ENCODE measurements at regions not wholly inside any gene's neighbourhood (a gene's known extent, or its start where the extent isn't known, plus 50 kb on each side); places are given as distances from the start of the nearest gene placed in this dataset.

- H3K27me3 ChIP-seq (ENCODE audit: control insufficient read depth, insufficient read depth, low read length), result no peaks in the 10 kb centered on the region
- no peaks in the 10 kb centered on the region for H3K36me3 ChIP-seq (ENCODE audit: insufficient read depth, low read length)
- peaks cover 8% of the 10 kb centered on the region for H3K4me1 ChIP-seq (ENCODE audit: control insufficient read depth, insufficient read depth, low read length)
- H3K4me3 ChIP-seq (ENCODE audit: low read length), result no peak overlapping the region
- no peak overlapping the region for H3K4me2 ChIP-seq (ENCODE audit: low read length)
- H3K9ac ChIP-seq (ENCODE audit: low read depth, low read length), result no peak overlapping the region
- H3K9me3 ChIP-seq (replicated peaks; ENCODE audit: low read length), result no peaks in the 10 kb centered on the region
These were observed 311.6 kb downstream of the FOXL1 start for GRCh38 chr16:86889974-86890373.

GRCh38 chr16:86891121-86891520 is 312.8 kb downstream of the FOXL1 start:
- no peak overlapping the region for H3K9ac ChIP-seq (ENCODE audit: low read depth, low read length)
- no peak overlapping the region for H3K4me2 ChIP-seq (ENCODE audit: low read length)
- no peaks in the 10 kb centered on the region for H3K9me3 ChIP-seq (replicated peaks; ENCODE audit: low read length)
- H3K27me3 ChIP-seq (ENCODE audit: control insufficient read depth, insufficient read depth, low read length), result no peaks in the 10 kb centered on the region
- peaks cover 8% of the 10 kb centered on the region for H3K4me1 ChIP-seq (ENCODE audit: control insufficient read depth, insufficient read depth, low read length)
- no peaks in the 10 kb centered on the region for H3K36me3 ChIP-seq (ENCODE audit: insufficient read depth, low read length)
- no peak overlapping the region for H3K4me3 ChIP-seq (ENCODE audit: low read length)

GRCh38 chr16:86891631-86892030 is 313.3 kb downstream of the FOXL1 start:
- peaks cover 8% of the 10 kb centered on the region for H3K4me1 ChIP-seq (ENCODE audit: control insufficient read depth, insufficient read depth, low read length)
- no peaks in the 10 kb centered on the region for H3K9me3 ChIP-seq (replicated peaks; ENCODE audit: low read length)
- no peak overlapping the region for H3K9ac ChIP-seq (ENCODE audit: low read depth, low read length)
- H3K36me3 ChIP-seq (ENCODE audit: insufficient read depth, low read length), result no peaks in the 10 kb centered on the region
- H3K4me3 ChIP-seq (ENCODE audit: low read length), result no peak overlapping the region
- H3K4me2 ChIP-seq (ENCODE audit: low read length), result no peak overlapping the region
- H3K27me3 ChIP-seq (ENCODE audit: control insufficient read depth, insufficient read depth, low read length), result no peaks in the 10 kb centered on the region

- no peaks in the 10 kb centered on the region for H3K36me3 ChIP-seq (ENCODE audit: insufficient read depth, low read length)
- H3K4me3 ChIP-seq (ENCODE audit: low read length), result no peak overlapping the region
- no peaks in the 10 kb centered on the region for H3K9me3 ChIP-seq (replicated peaks; ENCODE audit: low read length)
- peaks cover 9% of the 10 kb centered on the region for H3K4me1 ChIP-seq (ENCODE audit: control insufficient read depth, insufficient read depth, low read length)
- no peaks in the 10 kb centered on the region for H3K27me3 ChIP-seq (ENCODE audit: control insufficient read depth, insufficient read depth, low read length)
- no peak overlapping the region for H3K9ac ChIP-seq (ENCODE audit: low read depth, low read length)
- peak overlapping the region; percentile 27 for H3K4me2 ChIP-seq (ENCODE audit: low read length)
These were observed 314.2 kb downstream of the FOXL1 start for GRCh38 chr16:86892509-86892908.

GRCh38 chr16:86893506-86893905 is 315.2 kb downstream of the FOXL1 start:
- Histone ChIP-seq H3K9ac (ENCODE audit: low read depth, low read length) (no peak overlapping the region), H3K4me2 (ENCODE audit: low read length) (no peak overlapping the region), H3K9me3 (replicated peaks; ENCODE audit: low read length) (no peaks in the 10 kb centered on the region), H3K4me3 (ENCODE audit: low read length) (no peak overlapping the region), H3K27me3 (ENCODE audit: control insufficient read depth, insufficient read depth, low read length) (no peaks in the 10 kb centered on the region), H3K4me1 (ENCODE audit: control insufficient read depth, insufficient read depth, low read length) (peaks cover 19% of the 10 kb centered on the region), H3K36me3 (ENCODE audit: insufficient read depth, low read length) (no peaks in the 10 kb centered on the region)

GRCh38 chr16:86894029-86894567 is 315.7 kb downstream of the FOXL1 start:
- H3K36me3 ChIP-seq (ENCODE audit: insufficient read depth, low read length), result no peaks in the 10 kb centered on the region
- no peak overlapping the region for H3K9ac ChIP-seq (ENCODE audit: low read depth, low read length)

GRCh38 chr16:86894925-86895324 is 316.6 kb downstream of the FOXL1 start:
- H3K4me1 ChIP-seq (ENCODE audit: control insufficient read depth, insufficient read depth, low read length), result peaks cover 33% of the 10 kb centered on the region
- H3K27me3 ChIP-seq (ENCODE audit: control insufficient read depth, insufficient read depth, low read length), result no peaks in the 10 kb centered on the region
- H3K4me3 ChIP-seq (ENCODE audit: low read length), result no peak overlapping the region
- H3K36me3 ChIP-seq (ENCODE audit: insufficient read depth, low read length), result no peaks in the 10 kb centered on the region
- no peak overlapping the region for H3K4me2 ChIP-seq (ENCODE audit: low read length)
- H3K9ac ChIP-seq (ENCODE audit: low read depth, low read length), result no peak overlapping the region
- no peaks in the 10 kb centered on the region for H3K9me3 ChIP-seq (replicated peaks; ENCODE audit: low read length)

More at GRCh38 chr16:86894029-86894567, 315.7 kb downstream of the FOXL1 start:
- Histone ChIP-seq H3K4me2 (ENCODE audit: low read length) (no peak overlapping the region), H3K27me3 (ENCODE audit: control insufficient read depth, insufficient read depth, low read length) (no peaks in the 10 kb centered on the region), H3K9me3 (replicated peaks; ENCODE audit: low read length) (no peaks in the 10 kb centered on the region), H3K4me3 (ENCODE audit: low read length) (no peak overlapping the region), H3K4me1 (ENCODE audit: control insufficient read depth, insufficient read depth, low read length) (peaks cover 25% of the 10 kb centered on the region)

GRCh38 chr16:86895606-86896005 is 317.3 kb downstream of the FOXL1 start:
- H3K4me2 ChIP-seq (ENCODE audit: low read length), result no peak overlapping the region
- H3K9me3 ChIP-seq (replicated peaks; ENCODE audit: low read length), result no peaks in the 10 kb centered on the region
- H3K4me3 ChIP-seq (ENCODE audit: low read length), result no peak overlapping the region
- H3K36me3 ChIP-seq (ENCODE audit: insufficient read depth, low read length), result no peaks in the 10 kb centered on the region
- H3K9ac ChIP-seq (ENCODE audit: low read depth, low read length), result no peak overlapping the region
- peaks cover 40% of the 10 kb centered on the region for H3K4me1 ChIP-seq (ENCODE audit: control insufficient read depth, insufficient read depth, low read length)
- no peaks in the 10 kb centered on the region for H3K27me3 ChIP-seq (ENCODE audit: control insufficient read depth, insufficient read depth, low read length)

GRCh38 chr16:86896976-86897375 is 318.6 kb downstream of the FOXL1 start:
- Histone ChIP-seq H3K9me3 (replicated peaks; ENCODE audit: low read length) (no peaks in the 10 kb centered on the region), H3K9ac (ENCODE audit: low read depth, low read length) (no peak overlapping the region), H3K36me3 (ENCODE audit: insufficient read depth, low read length) (no peaks in the 10 kb centered on the region), H3K4me2 (ENCODE audit: low read length) (no peak overlapping the region), H3K4me3 (ENCODE audit: low read length) (no peak overlapping the region), H3K4me1 (ENCODE audit: control insufficient read depth, insufficient read depth, low read length) (peaks cover 54% of the 10 kb centered on the region), H3K27me3 (ENCODE audit: control insufficient read depth, insufficient read depth, low read length) (no peaks in the 10 kb centered on the region)

GRCh38 chr16:86897486-86897885 is 319.1 kb downstream of the FOXL1 start:
- H3K36me3 ChIP-seq (ENCODE audit: insufficient read depth, low read length), result no peaks in the 10 kb centered on the region
- H3K4me3 ChIP-seq (ENCODE audit: low read length), result no peak overlapping the region
- H3K4me1 ChIP-seq (ENCODE audit: control insufficient read depth, insufficient read depth, low read length), result peaks cover 51% of the 10 kb centered on the region
- H3K9me3 ChIP-seq (replicated peaks; ENCODE audit: low read length), result no peaks in the 10 kb centered on the region
- no peak overlapping the region for H3K4me2 ChIP-seq (ENCODE audit: low read length)
- H3K27me3 ChIP-seq (ENCODE audit: control insufficient read depth, insufficient read depth, low read length), result no peaks in the 10 kb centered on the region
- H3K9ac ChIP-seq (ENCODE audit: low read depth, low read length), result no peak overlapping the region

- H3K4me1 ChIP-seq (ENCODE audit: control insufficient read depth, insufficient read depth, low read length), result peaks cover 47% of the 10 kb centered on the region
- H3K9ac ChIP-seq (ENCODE audit: low read depth, low read length), result no peak overlapping the region
- H3K4me3 ChIP-seq (ENCODE audit: low read length), result no peak overlapping the region
- H3K36me3 ChIP-seq (ENCODE audit: insufficient read depth, low read length), result no peaks in the 10 kb centered on the region
- H3K4me2 ChIP-seq (ENCODE audit: low read length), result no peak overlapping the region
- H3K27me3 ChIP-seq (ENCODE audit: control insufficient read depth, insufficient read depth, low read length), result no peaks in the 10 kb centered on the region
- no peaks in the 10 kb centered on the region for H3K9me3 ChIP-seq (replicated peaks; ENCODE audit: low read length)
These were observed 320.0 kb downstream of the FOXL1 start for GRCh38 chr16:86898386-86898785.

GRCh38 chr16:86899151-86899550 is 320.8 kb downstream of the FOXL1 start:
- H3K4me1 ChIP-seq (ENCODE audit: control insufficient read depth, insufficient read depth, low read length), result peaks cover 47% of the 10 kb centered on the region
- no peak overlapping the region for H3K9ac ChIP-seq (ENCODE audit: low read depth, low read length)
- no peaks in the 10 kb centered on the region for H3K9me3 ChIP-seq (replicated peaks; ENCODE audit: low read length)
- H3K27me3 ChIP-seq (ENCODE audit: control insufficient read depth, insufficient read depth, low read length), result no peaks in the 10 kb centered on the region
- no peaks in the 10 kb centered on the region for H3K36me3 ChIP-seq (ENCODE audit: insufficient read depth, low read length)
- H3K4me3 ChIP-seq (ENCODE audit: low read length), result no peak overlapping the region
- H3K4me2 ChIP-seq (ENCODE audit: low read length), result peak overlapping the region; percentile 9
